Fibroblast of lung (primary cell): ENCODE measurements at regions not wholly inside any gene's neighbourhood (a gene's known extent, or its start where the extent isn't known, plus 50 kb on each side); places are given as distances from the start of the nearest gene placed in this dataset.

Source experiments
- DNase-seq, 2 donors: peaks; one replicate each; pipeline versions ENCODE4 v3.0.0 to v3.0.0-alpha.2; 2010; ENCODE audit warnings: low read depth in 2 of 2
- H2AFZ ChIP-seq: 2 replicates; pipeline ENCODE4 v1.5.1; 2012; ENCODE audit warnings: low read length, control low read depth, inconsistent platforms
- H3K27ac ChIP-seq: 2 replicates; pipeline ENCODE4 v1.5.1; 2011; ENCODE audit warnings: low read length, control low read depth; ENCODE audit not compliant: insufficient read depth
- H3K27me3 ChIP-seq: 2 replicates; pipeline ENCODE4 v1.5.1; 2011; ENCODE audit warnings: mild to moderate bottlenecking, low read length; ENCODE audit not compliant: control insufficient read depth, insufficient read depth
- H3K36me3 ChIP-seq: 2 replicates; pipeline ENCODE4 v1.5.1; 2011; ENCODE audit warnings: low read length; ENCODE audit not compliant: control insufficient read depth, insufficient read depth
- H3K4me1 ChIP-seq: 2 replicates; pipeline ENCODE4 v1.5.1; 2011; ENCODE audit warnings: low read length; ENCODE audit not compliant: control insufficient read depth, insufficient read depth; ENCODE audit errors: extremely low read depth
- H3K4me2 ChIP-seq: 2 replicates; pipeline ENCODE4 v1.5.1; 2011; ENCODE audit warnings: low read length, control low read depth; ENCODE audit not compliant: insufficient read depth; ENCODE audit errors: extremely low read depth
- H3K4me3 ChIP-seq, 4 experiments: fragments of 200-600 bp in 1 of 4; sonication (generic) in 1 of 4; replicated peaks in 1 of 4; 2 replicates each; pipeline ENCODE4 v1.5.1; 2011 to 2016; ENCODE audit warnings: low read length in 4 of 4, low read depth in 3 of 4, mild to moderate bottlenecking in 3 of 4, control low read depth in 2 of 4, inconsistent platforms in 1 of 4, mixed read lengths in 1 of 4; ENCODE audit not compliant: insufficient read depth in 1 of 4; ENCODE audit errors: control extremely low read depth in 1 of 4
- H3K79me2 ChIP-seq: 2 replicates; pipeline ENCODE4 v1.5.1; 2012; ENCODE audit warnings: mild to moderate bottlenecking, low read length, inconsistent platforms; ENCODE audit not compliant: control insufficient read depth, insufficient read depth
- H3K9ac ChIP-seq: 2 replicates; pipeline ENCODE4 v1.5.1; 2011; ENCODE audit warnings: mild to moderate bottlenecking, low read length, control low read depth; ENCODE audit not compliant: insufficient read depth
- H3K9me3 ChIP-seq: 2 replicates; pipeline ENCODE4 v1.5.1; 2012; ENCODE audit warnings: low read depth, low read length; ENCODE audit not compliant: control insufficient read depth, insufficient read depth
- H4K20me1 ChIP-seq: 2 replicates; pipeline ENCODE4 v1.5.1; 2011; ENCODE audit warnings: low read length; ENCODE audit not compliant: control insufficient read depth, insufficient read depth; ENCODE audit errors: extremely low read depth
- EZH2 ChIP-seq: IDR thresholded peaks from 2 replicates; pipeline ENCODE4 v1.5.1; 2012; ENCODE audit warnings: low read length, control low read depth, mild to moderate bottlenecking; ENCODE audit errors: missing control alignments
- TF ChIP-seq, protein P1 (sequence below), 2 donors: IDR thresholded peaks in 1 of 2; conservative IDR thresholded peaks in 1 of 2; 1 replicate in 1 of 2; 2 replicates in 1 of 2; pipeline ENCODE4 v1.5.1; 2011 to 2012; ENCODE audit warnings: low read length in 2 of 2, control low read depth in 1 of 2, inconsistent platforms in 1 of 2, low read depth in 1 of 2, mild to moderate bottlenecking in 1 of 2

DNA sequence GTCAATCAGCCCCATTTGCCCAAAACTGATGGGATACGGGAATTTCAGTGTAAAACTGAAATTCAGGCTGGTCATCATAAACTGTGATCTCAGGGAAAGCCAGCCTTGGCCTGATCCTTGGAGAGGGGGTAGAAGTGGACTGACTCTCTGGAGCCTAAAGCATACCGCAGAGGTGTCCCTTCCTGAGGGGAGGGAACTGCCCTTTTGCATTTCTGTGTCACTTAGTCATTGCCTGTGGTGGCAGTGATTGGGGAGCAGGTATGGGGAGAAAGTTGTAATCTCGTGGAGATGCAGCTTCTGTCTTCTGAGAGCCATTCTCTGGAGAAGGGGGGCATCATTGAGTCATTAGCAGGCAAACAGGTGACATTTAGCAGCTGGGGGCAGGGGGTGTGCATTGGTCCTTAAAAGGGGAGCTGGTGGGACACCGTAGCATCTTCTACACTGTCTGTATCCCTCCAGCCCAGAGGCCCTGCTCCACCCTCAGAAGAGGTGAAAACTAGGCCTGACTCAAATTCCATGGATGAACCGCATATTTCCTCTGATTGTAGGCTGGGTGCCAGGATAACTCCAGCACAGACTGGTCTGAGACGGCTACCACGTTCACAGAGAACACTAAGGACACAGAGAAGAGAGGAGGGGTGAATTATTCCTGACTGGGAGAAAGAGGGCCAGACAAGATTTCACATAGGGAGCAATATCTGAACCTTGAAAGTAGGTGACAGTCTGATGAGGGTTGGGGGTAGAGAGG is 143.3 kb downstream of the SEC61B start:
- Histone ChIP-seq H3K36me3 (no peaks in the 10 kb centered on the region), H3K27ac (no peak overlapping the region), H2AFZ (no peak overlapping the region), H3K4me2 (no peak overlapping the region), H4K20me1 (no peaks in the 10 kb centered on the region), H3K9ac (no peak overlapping the region), H3K4me1 (peaks cover 20% of the 10 kb centered on the region), H3K27me3 (no peaks in the 10 kb centered on the region), H3K9me3 (no peaks in the 10 kb centered on the region), H3K4me3 (no peak overlapping the region), H3K79me2 (no peaks in the 10 kb centered on the region)
- TF ChIP-seq, protein P1, sequence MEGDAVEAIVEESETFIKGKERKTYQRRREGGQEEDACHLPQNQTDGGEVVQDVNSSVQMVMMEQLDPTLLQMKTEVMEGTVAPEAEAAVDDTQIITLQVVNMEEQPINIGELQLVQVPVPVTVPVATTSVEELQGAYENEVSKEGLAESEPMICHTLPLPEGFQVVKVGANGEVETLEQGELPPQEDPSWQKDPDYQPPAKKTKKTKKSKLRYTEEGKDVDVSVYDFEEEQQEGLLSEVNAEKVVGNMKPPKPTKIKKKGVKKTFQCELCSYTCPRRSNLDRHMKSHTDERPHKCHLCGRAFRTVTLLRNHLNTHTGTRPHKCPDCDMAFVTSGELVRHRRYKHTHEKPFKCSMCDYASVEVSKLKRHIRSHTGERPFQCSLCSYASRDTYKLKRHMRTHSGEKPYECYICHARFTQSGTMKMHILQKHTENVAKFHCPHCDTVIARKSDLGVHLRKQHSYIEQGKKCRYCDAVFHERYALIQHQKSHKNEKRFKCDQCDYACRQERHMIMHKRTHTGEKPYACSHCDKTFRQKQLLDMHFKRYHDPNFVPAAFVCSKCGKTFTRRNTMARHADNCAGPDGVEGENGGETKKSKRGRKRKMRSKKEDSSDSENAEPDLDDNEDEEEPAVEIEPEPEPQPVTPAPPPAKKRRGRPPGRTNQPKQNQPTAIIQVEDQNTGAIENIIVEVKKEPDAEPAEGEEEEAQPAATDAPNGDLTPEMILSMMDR (conservative IDR thresholded peaks at IDR 0.05 in 1 of 2, IDR thresholded peaks at IDR 0.05 in 1 of 2; ENCODE audit: low read depth in 1 of 2, low read length in 2 of 2) = no peak
- TF ChIP-seq EZH2 = no peak
- peak; percentile 58 to 66 for DNase-seq

DNA sequence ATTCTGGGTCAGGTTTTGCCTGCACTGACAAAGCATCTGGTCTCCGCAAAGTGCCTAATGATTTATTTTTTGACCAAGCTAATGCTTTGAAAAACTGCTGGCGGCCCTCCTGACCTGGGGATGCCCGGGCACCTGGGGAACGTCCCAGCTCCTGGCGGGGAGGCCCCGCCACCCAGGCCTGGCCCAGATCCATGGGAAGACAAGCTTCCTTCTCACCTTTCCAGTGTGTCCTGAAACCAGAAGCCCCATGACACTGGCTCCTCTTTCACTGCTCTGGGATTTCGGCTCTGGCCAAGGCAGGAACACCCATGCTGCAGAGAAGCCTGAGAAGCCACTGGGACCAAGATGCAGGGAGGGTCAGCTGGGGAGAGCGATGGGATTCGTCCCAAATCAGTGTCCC is 144.1 kb downstream of the SEC61B start:
- no peak overlapping the region for H3K27ac ChIP-seq
- no peaks in the 10 kb centered on the region for H3K27me3 ChIP-seq
- H3K9me3 ChIP-seq = no peaks in the 10 kb centered on the region
- DNase-seq = no peak
- no peak for TF ChIP-seq EZH2
- TF ChIP-seq, protein P1 (conservative IDR thresholded peaks at IDR 0.05 in 1 of 2, IDR thresholded peaks at IDR 0.05 in 1 of 2; ENCODE audit: low read depth in 1 of 2, low read length in 2 of 2) = no peak
- no peak overlapping the region for H2AFZ ChIP-seq
- H3K4me1 ChIP-seq = peaks cover 20% of the 10 kb centered on the region
- H3K79me2 ChIP-seq = no peaks in the 10 kb centered on the region
- H3K4me3 ChIP-seq = no peak overlapping the region
- no peak overlapping the region for H3K9ac ChIP-seq
- no peaks in the 10 kb centered on the region for H4K20me1 ChIP-seq
- H3K4me2 ChIP-seq = no peak overlapping the region
- H3K36me3 ChIP-seq = no peaks in the 10 kb centered on the region

DNA sequence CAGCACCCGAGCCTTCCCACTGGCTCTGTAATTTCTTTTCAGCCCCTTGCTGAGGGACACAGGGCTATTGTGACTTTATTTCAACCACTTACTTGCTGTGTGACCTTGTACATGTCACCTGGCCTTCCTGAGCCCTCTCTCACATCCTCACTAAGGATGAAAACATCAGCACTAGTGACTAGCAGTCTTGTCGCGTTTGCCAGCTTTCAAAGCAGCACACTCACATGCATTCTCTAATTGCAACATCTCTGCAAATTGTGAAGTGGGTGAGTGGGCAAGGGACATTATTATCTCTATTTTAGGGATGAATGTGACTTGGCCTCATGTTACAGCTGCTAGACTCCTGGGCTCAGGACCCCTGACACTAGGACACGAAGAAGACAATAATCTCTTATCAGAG is 144.5 kb downstream of the SEC61B start:
- Histone ChIP-seq H3K36me3 (no peaks in the 10 kb centered on the region), H3K4me3 (no peak overlapping the region), H3K4me1 (peaks cover 20% of the 10 kb centered on the region), H3K9ac (no peak overlapping the region), H2AFZ (no peak overlapping the region), H4K20me1 (no peaks in the 10 kb centered on the region), H3K79me2 (no peaks in the 10 kb centered on the region), H3K27ac (no peak overlapping the region), H3K27me3 (no peaks in the 10 kb centered on the region), H3K9me3 (no peaks in the 10 kb centered on the region), H3K4me2 (no peak overlapping the region)
- peak in 1 of 2 donors; percentile 28 for DNase-seq
- no peak for TF ChIP-seq EZH2
- TF ChIP-seq, protein P1 (conservative IDR thresholded peaks at IDR 0.05 in 1 of 2, IDR thresholded peaks at IDR 0.05 in 1 of 2; ENCODE audit: low read depth in 1 of 2, low read length in 2 of 2) = no peak
